ENCODE measurements at regions not wholly inside any gene's neighbourhood (a gene's known extent, or its start where the extent isn't known, plus 50 kb on each side); places are given as distances from the start of the nearest gene placed in this dataset.

DNA sequence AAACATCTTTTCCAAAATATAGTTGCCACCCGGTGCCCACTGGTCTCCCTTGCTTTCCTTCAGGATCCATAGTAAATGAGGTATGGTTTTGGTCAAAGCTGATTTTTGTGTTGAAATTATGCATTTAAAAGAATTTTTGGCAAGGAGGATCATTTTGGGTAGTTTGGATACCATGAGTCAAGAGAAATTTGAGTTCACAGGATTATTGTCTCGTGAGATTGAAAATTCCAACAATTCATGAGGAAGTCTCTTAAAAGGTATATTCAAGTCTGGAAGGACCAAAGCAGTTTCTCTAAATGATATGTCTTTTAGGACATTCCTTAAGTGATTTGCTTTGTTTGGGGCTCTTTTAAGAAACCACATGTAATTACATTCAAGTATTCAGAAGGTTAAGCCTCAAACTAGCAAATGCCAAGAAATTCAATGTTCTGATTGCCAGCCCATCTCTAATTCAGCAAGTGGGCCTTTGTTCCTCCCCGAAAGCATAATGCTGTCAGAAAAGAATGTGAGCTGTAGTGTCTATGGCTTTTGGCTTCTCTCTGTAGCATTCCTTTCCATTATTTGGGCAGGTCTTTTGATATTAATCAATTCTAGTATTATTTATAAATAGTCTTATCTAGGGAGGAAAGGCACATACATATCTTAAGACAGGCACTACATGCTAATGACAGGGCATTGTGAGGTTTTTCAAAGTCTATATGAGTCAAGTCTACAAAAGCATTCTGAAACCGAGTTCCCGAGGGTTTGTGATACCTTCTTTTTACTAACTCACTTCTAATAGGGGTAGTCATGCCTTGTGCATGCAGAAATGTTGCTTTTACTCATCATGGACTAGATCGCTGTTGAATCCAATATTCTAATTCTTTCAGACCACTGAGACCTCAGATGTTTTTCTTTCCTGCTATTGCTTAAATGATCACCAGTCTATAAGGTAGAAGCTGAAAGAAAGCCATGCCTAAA lies 453.9 kb downstream of the ENC1 start:
- Mint-ChIP-seq H3K4me3 (ENCODE audit: unreplicated experiment) (no peak overlapping the region), H3K27ac (ENCODE audit: unreplicated experiment) (no peak overlapping the region), H3K9me3 (ENCODE audit: unreplicated experiment) (no peaks in the 10 kb centered on the region), H3K4me1 (ENCODE audit: unreplicated experiment) (peaks cover 10% of the 10 kb centered on the region), H3K36me3 (ENCODE audit: low read depth, unreplicated experiment) (no peaks in the 10 kb centered on the region), H3K27me3 (ENCODE audit: unreplicated experiment) (no peaks in the 10 kb centered on the region)
- TF ChIP-seq, protein P1, sequence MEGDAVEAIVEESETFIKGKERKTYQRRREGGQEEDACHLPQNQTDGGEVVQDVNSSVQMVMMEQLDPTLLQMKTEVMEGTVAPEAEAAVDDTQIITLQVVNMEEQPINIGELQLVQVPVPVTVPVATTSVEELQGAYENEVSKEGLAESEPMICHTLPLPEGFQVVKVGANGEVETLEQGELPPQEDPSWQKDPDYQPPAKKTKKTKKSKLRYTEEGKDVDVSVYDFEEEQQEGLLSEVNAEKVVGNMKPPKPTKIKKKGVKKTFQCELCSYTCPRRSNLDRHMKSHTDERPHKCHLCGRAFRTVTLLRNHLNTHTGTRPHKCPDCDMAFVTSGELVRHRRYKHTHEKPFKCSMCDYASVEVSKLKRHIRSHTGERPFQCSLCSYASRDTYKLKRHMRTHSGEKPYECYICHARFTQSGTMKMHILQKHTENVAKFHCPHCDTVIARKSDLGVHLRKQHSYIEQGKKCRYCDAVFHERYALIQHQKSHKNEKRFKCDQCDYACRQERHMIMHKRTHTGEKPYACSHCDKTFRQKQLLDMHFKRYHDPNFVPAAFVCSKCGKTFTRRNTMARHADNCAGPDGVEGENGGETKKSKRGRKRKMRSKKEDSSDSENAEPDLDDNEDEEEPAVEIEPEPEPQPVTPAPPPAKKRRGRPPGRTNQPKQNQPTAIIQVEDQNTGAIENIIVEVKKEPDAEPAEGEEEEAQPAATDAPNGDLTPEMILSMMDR (IDR thresholded peaks at IDR 0.05; ENCODE audit: unreplicated experiment) = no peak
- DNase-seq (ENCODE audit: low spot score) = no peak

DNA sequence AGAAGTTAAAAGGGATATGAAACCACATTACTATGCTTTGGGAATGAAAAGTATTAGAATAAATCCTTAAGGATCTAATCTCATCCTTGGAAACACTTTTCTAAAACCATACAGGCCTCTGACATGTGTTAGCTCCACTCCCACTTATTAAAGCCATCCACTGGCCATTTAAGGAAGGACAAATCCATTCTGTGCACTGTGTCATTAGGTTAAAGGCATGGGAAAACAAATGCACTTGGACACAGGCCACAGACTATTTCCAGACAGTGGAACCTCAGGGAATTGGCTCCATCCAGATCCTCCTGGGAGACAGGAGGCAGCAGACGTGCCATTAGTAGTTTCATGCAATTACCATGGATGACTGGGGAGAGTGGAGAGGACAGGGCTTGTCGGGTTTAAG lies 454.9 kb downstream of the ENC1 start:
- Mint-ChIP-seq H3K36me3 (ENCODE audit: low read depth, unreplicated experiment) (no peaks in the 10 kb centered on the region), H3K4me1 (ENCODE audit: unreplicated experiment) (peaks cover 19% of the 10 kb centered on the region), H3K27ac (ENCODE audit: unreplicated experiment) (no peak overlapping the region), H3K9me3 (ENCODE audit: unreplicated experiment) (no peaks in the 10 kb centered on the region), H3K4me3 (ENCODE audit: unreplicated experiment) (no peak overlapping the region), H3K27me3 (ENCODE audit: unreplicated experiment) (no peaks in the 10 kb centered on the region)
- TF ChIP-seq, protein P1 (IDR thresholded peaks at IDR 0.05; ENCODE audit: unreplicated experiment) = no peak
- DNase-seq (ENCODE audit: low spot score) = no peak

DNA sequence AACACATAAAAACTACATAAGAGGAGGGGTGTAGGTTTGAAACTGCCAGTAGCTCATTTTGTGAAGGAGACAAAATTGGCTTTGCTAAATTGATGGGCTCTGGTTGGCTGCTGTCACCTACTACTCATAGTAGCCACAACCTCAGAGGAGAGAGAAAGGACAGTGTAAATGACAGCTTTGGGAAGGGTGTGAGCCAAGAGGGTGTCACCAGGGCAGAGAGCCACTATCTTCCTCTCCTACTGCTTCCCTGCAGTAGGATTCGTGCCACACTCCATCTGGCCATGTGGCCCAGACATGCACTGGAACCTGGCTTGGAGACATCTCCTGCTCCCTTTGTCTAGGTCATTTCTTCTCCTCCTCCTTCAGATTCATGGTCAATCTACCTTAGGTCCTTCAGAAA lies 455.9 kb downstream of the ENC1 start:
- H3K9me3 Mint-ChIP-seq (ENCODE audit: unreplicated experiment) = no peaks in the 10 kb centered on the region
- H3K27me3 Mint-ChIP-seq (ENCODE audit: unreplicated experiment) = no peaks in the 10 kb centered on the region
- TF ChIP-seq, protein P1 (IDR thresholded peaks at IDR 0.05; ENCODE audit: unreplicated experiment) = no peak
- H3K4me1 Mint-ChIP-seq (ENCODE audit: unreplicated experiment) = peaks cover 23% of the 10 kb centered on the region
- H3K27ac Mint-ChIP-seq (ENCODE audit: unreplicated experiment) = no peak overlapping the region
- no peak for DNase-seq (ENCODE audit: low spot score)
- H3K36me3 Mint-ChIP-seq (ENCODE audit: low read depth, unreplicated experiment) = no peaks in the 10 kb centered on the region
- no peak overlapping the region for H3K4me3 Mint-ChIP-seq (ENCODE audit: unreplicated experiment)

DNA sequence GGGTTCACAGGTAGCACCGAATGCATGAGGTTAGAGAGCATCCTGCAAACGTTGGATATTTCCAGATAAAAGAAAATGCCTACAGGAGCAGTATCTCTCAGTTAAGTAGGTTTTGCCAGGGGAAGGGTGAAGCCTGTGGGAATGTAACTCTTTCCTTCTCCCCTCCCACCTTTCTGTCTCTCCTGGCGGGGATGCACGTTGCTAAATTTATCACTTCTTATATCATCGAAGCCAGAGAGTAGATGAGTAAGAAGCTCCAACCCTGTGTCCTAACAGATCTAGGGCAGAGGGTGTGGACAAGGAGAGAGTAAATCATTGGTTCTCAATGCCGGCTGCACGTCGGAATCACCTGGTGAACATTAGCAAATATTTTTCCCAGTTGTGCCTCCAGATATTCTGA lies 457.5 kb downstream of the ENC1 start:
- H3K9me3 Mint-ChIP-seq (ENCODE audit: unreplicated experiment) = no peaks in the 10 kb centered on the region
- peaks cover 23% of the 10 kb centered on the region for H3K4me1 Mint-ChIP-seq (ENCODE audit: unreplicated experiment)
- no peak overlapping the region for H3K27ac Mint-ChIP-seq (ENCODE audit: unreplicated experiment)
- DNase-seq (ENCODE audit: low spot score) = no peak
- no peaks in the 10 kb centered on the region for H3K27me3 Mint-ChIP-seq (ENCODE audit: unreplicated experiment)
- H3K36me3 Mint-ChIP-seq (ENCODE audit: low read depth, unreplicated experiment) = no peaks in the 10 kb centered on the region
- H3K4me3 Mint-ChIP-seq (ENCODE audit: unreplicated experiment) = no peak overlapping the region
- TF ChIP-seq, protein P1 (IDR thresholded peaks at IDR 0.05; ENCODE audit: unreplicated experiment) = no peak

DNA sequence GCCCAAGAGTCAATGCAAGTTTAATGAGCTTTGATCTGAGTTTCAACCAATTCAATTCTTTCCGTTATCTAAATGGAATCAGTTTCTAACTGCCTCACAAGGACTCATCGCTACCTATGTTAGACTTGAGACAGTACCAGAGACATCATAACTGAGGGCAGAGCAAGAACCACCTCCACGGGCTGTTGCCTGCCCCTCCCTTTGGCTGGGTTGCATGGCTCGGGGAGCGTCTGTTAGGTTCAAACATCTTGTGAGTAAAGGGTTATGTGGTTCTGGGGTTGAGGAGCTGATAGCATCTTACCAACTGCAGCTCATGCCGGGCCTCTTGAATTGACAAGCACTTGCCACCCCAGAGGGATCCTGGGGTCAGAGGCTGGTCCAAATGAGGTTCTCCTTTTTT lies 457.9 kb downstream of the ENC1 start:
- H3K9me3 Mint-ChIP-seq (ENCODE audit: unreplicated experiment) = no peaks in the 10 kb centered on the region
- DNase-seq (ENCODE audit: low spot score) = no peak
- no peak overlapping the region for H3K27ac Mint-ChIP-seq (ENCODE audit: unreplicated experiment)
- no peaks in the 10 kb centered on the region for H3K27me3 Mint-ChIP-seq (ENCODE audit: unreplicated experiment)
- TF ChIP-seq, protein P1 (IDR thresholded peaks at IDR 0.05; ENCODE audit: unreplicated experiment) = no peak
- H3K36me3 Mint-ChIP-seq (ENCODE audit: low read depth, unreplicated experiment) = no peaks in the 10 kb centered on the region
- no peak overlapping the region for H3K4me3 Mint-ChIP-seq (ENCODE audit: unreplicated experiment)
- H3K4me1 Mint-ChIP-seq (ENCODE audit: unreplicated experiment) = peaks cover 23% of the 10 kb centered on the region

Data from endothelial cell (in vitro differentiated cells).